ENCODE measurements at regions not wholly inside any gene's neighbourhood (a gene's known extent, or its start where the extent isn't known, plus 50 kb on each side); places are given as distances from the start of the nearest gene placed in this dataset.

DNA sequence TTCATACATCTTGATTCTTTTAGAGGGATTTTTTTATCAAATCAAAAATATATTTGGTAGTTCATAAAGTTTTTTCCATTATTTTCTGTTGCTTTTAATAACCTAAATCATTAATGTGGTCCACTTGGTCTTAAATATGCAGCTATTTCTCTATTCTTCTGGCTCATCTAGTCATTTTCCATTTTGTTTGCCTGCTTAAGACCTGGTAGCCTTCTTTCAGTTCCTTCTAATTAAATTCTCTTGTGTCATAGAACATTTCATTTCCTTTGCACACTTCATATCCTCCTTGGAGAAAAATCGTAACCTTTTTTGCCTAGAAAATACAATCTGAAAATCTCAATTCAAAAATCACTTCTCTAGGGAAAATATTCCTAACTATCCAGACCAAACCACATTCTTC is 387.0 kb downstream of the LRFN5 start:
- in situ Hi-C loops (cut with MboI; ENCODE audit: low sequenced_read_pairs) = no loop called here
- H3K4me2 ChIP-seq (ENCODE audit: low read depth, low read length) = no peak overlapping the region
- ATAC-seq (ENCODE audit: low read depth) = no peak

More for the DNA sequence above, 387.0 kb downstream of the LRFN5 start:
- Histone ChIP-seq H3K4ac (ENCODE audit: low read depth, low read length) (no peak overlapping the region), H2BK15ac (ENCODE audit: low read depth, low read length) (no peak overlapping the region), H3K27me3 (ENCODE audit: control insufficient read depth, insufficient read depth, low read length) (no peaks in the 10 kb centered on the region), H3K9me3 (ENCODE audit: control insufficient read depth, insufficient read depth, low read length) (no peaks in the 10 kb centered on the region), H3K36me3 (ENCODE audit: control insufficient read depth, insufficient read depth, low read length) (no peaks in the 10 kb centered on the region), H3K23ac (ENCODE audit: low read depth, low read length) (no peak overlapping the region), H3K4me3 (ENCODE audit: insufficient read depth, low read depth, low read length) (no peak overlapping the region), H4K91ac (ENCODE audit: insufficient read depth, low read depth, low read length) (no peak overlapping the region), H3K9me1 (ENCODE audit: insufficient read depth, low read length) (no peaks in the 10 kb centered on the region), H3K79me1 (ENCODE audit: low read depth in 1 of 2, low read length in 2 of 2) (no peaks in the 10 kb centered on the region), H3K18ac (ENCODE audit: low read depth, low read length) (no peak overlapping the region), H3K27ac (ENCODE audit: insufficient read depth, low read length) (no peak overlapping the region), H2BK5ac (ENCODE audit: low read depth, low read length, poor library complexity, severe bottlenecking) (no peak overlapping the region), H2AK5ac (ENCODE audit: low read depth, low read length) (no peak overlapping the region), H2BK20ac (ENCODE audit: low read depth, low read length) (no peak overlapping the region), H3K4me1 (ENCODE audit: control insufficient read depth, insufficient read depth, low read length) (no peaks in the 10 kb centered on the region), H4K20me1 (ENCODE audit: insufficient read depth, low read length) (no peaks in the 10 kb centered on the region), H4K5ac (ENCODE audit: low read depth, low read length) (no peak overlapping the region), H2BK120ac (ENCODE audit: low read depth, low read length) (no peak overlapping the region), H3K9ac (ENCODE audit: low read depth, low read length) (no peak overlapping the region), H3K56ac (ENCODE audit: extremely low read depth, insufficient read depth, low read length) (no peak overlapping the region), H2AK9ac (replicated peaks; ENCODE audit: low read depth, low read length, poor library complexity) (no peak overlapping the region), H3K14ac (replicated peaks; ENCODE audit: low read depth, low read length) (no peak overlapping the region), H4K8ac (ENCODE audit: low read depth in 2 of 2, low read length in 2 of 2) (no peak overlapping the region), H2AFZ (replicated peaks; ENCODE audit: low read length, poor library complexity) (no peak overlapping the region)
- CTCF ChIA-PET = no interaction called here
- no TSS peak for BruUV-seq (replicated peaks)
- WGBS, 2 experiments (ENCODE audit: extremely low coverage in 2 of 2, insufficient read length in 1 of 2) = no CpG with 5 or more reads among the region's 1 CpG
- no peak for TF ChIP-seq RAD21 (IDR thresholded peaks at IDR 0.05; ENCODE audit: low read length)
- TF ChIP-seq BHLHE40 (IDR thresholded peaks at IDR 0.05; ENCODE audit: low read depth, low read length) = no peak
- TF ChIP-seq MAFK (IDR thresholded peaks at IDR 0.05; ENCODE audit: low read depth, low read length) = no peak
- TF ChIP-seq USF2 (IDR thresholded peaks at IDR 0.05; ENCODE audit: low read depth, low read length) = no peak
- no peak for TF ChIP-seq FOS (IDR thresholded peaks at IDR 0.05; ENCODE audit: low read depth, low read length)
- intact Hi-C loops (cut with micrococcal nuclease) (no loop called here), dilution Hi-C loops (cut with HindIII; ENCODE audit: low sequenced_read_pairs, unreplicated experiment) (no loop called here)
- no peak for DNase-seq
- POLR2A ChIA-PET (ENCODE audit: unreplicated experiment) = no interaction called here
